GM12865 (cell line): ENCODE measurements at regions not wholly inside any gene's neighbourhood (a gene's known extent, or its start where the extent isn't known, plus 50 kb on each side); places are given as distances from the start of the nearest gene placed in this dataset.

ENCODE experiments used
- DNase-seq: peaks from one replicate; pipeline ENCODE4 v3.0.0; 2010; ENCODE audit warnings: low read depth
- H3K4me3 ChIP-seq: 2 replicates; pipeline ENCODE4 v1.5.1; 2011; ENCODE audit warnings: mild to moderate bottlenecking, low read depth, low read length, control low read depth
- TF ChIP-seq, protein P1 (sequence below): IDR thresholded peaks from 2 replicates; pipeline ENCODE4 v1.5.1; 2011; ENCODE audit warnings: low read length, control low read depth, low read depth, inconsistent platforms; ENCODE audit not compliant: insufficient read depth; ENCODE audit errors: missing control alignments

GRCh38 chr22:48488611-48489511 is 1338.8 kb downstream of the BRD1 start:
- DNase-seq = no peak
- no peak overlapping the region for H3K4me3 ChIP-seq
- TF ChIP-seq, protein P1, sequence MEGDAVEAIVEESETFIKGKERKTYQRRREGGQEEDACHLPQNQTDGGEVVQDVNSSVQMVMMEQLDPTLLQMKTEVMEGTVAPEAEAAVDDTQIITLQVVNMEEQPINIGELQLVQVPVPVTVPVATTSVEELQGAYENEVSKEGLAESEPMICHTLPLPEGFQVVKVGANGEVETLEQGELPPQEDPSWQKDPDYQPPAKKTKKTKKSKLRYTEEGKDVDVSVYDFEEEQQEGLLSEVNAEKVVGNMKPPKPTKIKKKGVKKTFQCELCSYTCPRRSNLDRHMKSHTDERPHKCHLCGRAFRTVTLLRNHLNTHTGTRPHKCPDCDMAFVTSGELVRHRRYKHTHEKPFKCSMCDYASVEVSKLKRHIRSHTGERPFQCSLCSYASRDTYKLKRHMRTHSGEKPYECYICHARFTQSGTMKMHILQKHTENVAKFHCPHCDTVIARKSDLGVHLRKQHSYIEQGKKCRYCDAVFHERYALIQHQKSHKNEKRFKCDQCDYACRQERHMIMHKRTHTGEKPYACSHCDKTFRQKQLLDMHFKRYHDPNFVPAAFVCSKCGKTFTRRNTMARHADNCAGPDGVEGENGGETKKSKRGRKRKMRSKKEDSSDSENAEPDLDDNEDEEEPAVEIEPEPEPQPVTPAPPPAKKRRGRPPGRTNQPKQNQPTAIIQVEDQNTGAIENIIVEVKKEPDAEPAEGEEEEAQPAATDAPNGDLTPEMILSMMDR = no peak

DNA sequence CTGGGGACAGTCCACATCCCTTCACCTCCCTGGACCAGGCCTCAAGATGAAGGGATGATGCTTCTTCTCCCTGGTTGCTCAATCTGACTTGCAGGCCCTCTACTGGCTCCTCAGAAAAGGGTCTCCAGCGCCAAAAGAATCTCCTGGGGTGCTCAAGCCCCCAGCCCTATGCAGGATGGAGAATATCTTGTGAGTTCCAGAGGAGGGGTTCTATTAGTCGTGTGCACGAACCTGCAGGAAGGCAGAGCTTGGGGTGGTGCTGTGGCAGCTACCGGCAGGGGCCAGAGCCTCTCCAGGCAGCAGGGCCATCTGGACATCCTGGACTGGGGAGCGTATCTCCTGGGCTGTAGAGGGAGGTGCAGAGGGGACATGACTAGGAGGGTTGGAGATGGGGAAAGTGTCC is 1339.5 kb downstream of the BRD1 start:
- DNase-seq = no peak
- no peak overlapping the region for H3K4me3 ChIP-seq
- TF ChIP-seq, protein P1 = no peak

- no peak for DNase-seq
- TF ChIP-seq, protein P1 = no peak
These were observed 1341.1 kb downstream of the BRD1 start for GRCh38 chr22:48486558-48486957.

GRCh38 chr22:48486134-48486532 is 1341.5 kb downstream of the BRD1 start:
- TF ChIP-seq, protein P1 = no peak
- H3K4me3 ChIP-seq = no peak overlapping the region
- no peak for DNase-seq

More at GRCh38 chr22:48486558-48486957, 1341.1 kb downstream of the BRD1 start:
- no peak overlapping the region for H3K4me3 ChIP-seq

GRCh38 chr22:48485149-48486133 is 1342.2 kb downstream of the BRD1 start:
- no peak for DNase-seq
- TF ChIP-seq, protein P1 = no peak
- H3K4me3 ChIP-seq = no peak overlapping the region

GRCh38 chr22:48483764-48484528 is 1343.7 kb downstream of the BRD1 start:
- TF ChIP-seq, protein P1 = no peak
- no peak overlapping the region for H3K4me3 ChIP-seq
- no peak for DNase-seq
